ENCODE measurements at regions not wholly inside any gene's neighbourhood (a gene's known extent, or its start where the extent isn't known, plus 50 kb on each side); places are given as distances from the start of the nearest gene placed in this dataset.

- POLR2A ChIA-PET: interaction anchor here (0.6 kb wide), 1 partner anchor 974 kb away, joined by 4 read pairs; no protein-coding TSS in a partner anchor
- H3K4me3 ChIP-seq: no peak overlapping the region
- in situ Hi-C loops (cut with MboI) (no loop called here), intact Hi-C loops (cut with micrococcal nuclease) (no loop called here)
- ATAC-seq: no peak
- DNase-seq (ENCODE audit: extremely low read depth in 1 of 4, low spot score in 3 of 4): no peak
- H3K36me3 ChIP-seq (ENCODE audit: control insufficient read depth, insufficient read depth, low read length): no peaks in the 10 kb centered on the region
- no peaks in the 10 kb centered on the region for H3K79me2 ChIP-seq (ENCODE audit: control insufficient read depth, insufficient read depth, low read length)
- CTCF ChIA-PET (ENCODE audit: low intra/inter-chr PET ratio): no interaction called here
- no peak for FAIRE-seq
- no peak overlapping the region for H3K27ac ChIP-seq (ENCODE audit: extremely low read depth, low read depth, low read length)
- H3K9me1 ChIP-seq (ENCODE audit: control insufficient read depth, insufficient read depth, low read length): no peaks in the 10 kb centered on the region
- 2% methylated on average over 8 of the region's 8 CpGs for WGBS (ENCODE audit: insufficient coverage, low coverage, missing lambda C conversion rate)
- no peaks in the 10 kb centered on the region for H3K4me1 ChIP-seq (replicated peaks in 1 of 2; ENCODE audit: control insufficient read depth in 2 of 2, insufficient read depth in 2 of 2, low read length in 2 of 2)
- H2AFZ ChIP-seq (ENCODE audit: low read depth, low read length): no peak overlapping the region
- H3K9me3 ChIP-seq (replicated peaks; ENCODE audit: control insufficient read depth, insufficient read depth, low read depth, low read length): no peaks in the 10 kb centered on the region
- no TSS peak for BruUV-seq (replicated peaks)
- peaks cover 0 to 6% of the 10 kb centered on the region in 2 experiments; a peak in 1 of 5 replicates for H3K27me3 ChIP-seq (ENCODE audit: control insufficient read depth in 2 of 2, insufficient read depth in 2 of 2, low read length in 2 of 2)
- H3K9ac ChIP-seq (ENCODE audit: insufficient read depth in 1 of 2, low read depth in 2 of 2, low read length in 2 of 2): no peak overlapping the region
- no peaks in the 10 kb centered on the region; the same call in none of the 2 replicates for H4K20me1 ChIP-seq (replicated peaks; ENCODE audit: control insufficient read depth, insufficient read depth, low read length)
- no peak overlapping the region for H3K4me2 ChIP-seq (ENCODE audit: insufficient read depth, low read length)
- TF ChIP-seq GTF2F1 (IDR thresholded peaks at IDR 0.05; ENCODE audit: low read depth, low read length) (no peak), ZNF609 (CRISPR knock-in tag; IDR thresholded peaks at IDR 0.05; ENCODE audit: borderline replicate concordance) (no peak), SMARCE1 (IDR thresholded peaks at IDR 0.05) (no peak), ZNF644 (tag; IDR thresholded peaks at IDR 0.05; ENCODE audit: low read depth) (no peak), TARDBP (IDR thresholded peaks at IDR 0.05) (no peak), CBFB (CRISPR knock-in tag; IDR thresholded peaks at IDR 0.05) (no peak), MTA1 (IDR thresholded peaks at IDR 0.05; ENCODE audit: borderline replicate concordance) (no peak), FOSL1 (tag; conservative IDR thresholded peaks at IDR 0.05) (no peak), JUND (IDR thresholded peaks at IDR 0.05; ENCODE audit: borderline replicate concordance, low read depth, low read length) (no peak), JUND (tag; IDR thresholded peaks at IDR 0.05; ENCODE audit: borderline replicate concordance, low read depth, low read length) (no peak), MAZ (CRISPR knock-in tag; conservative IDR thresholded peaks at IDR 0.05 in 1 of 2, IDR thresholded peaks at IDR 0.05 in 1 of 2) (no peak), MLLT1 (IDR thresholded peaks at IDR 0.05) (no peak), ZNF175 (CRISPR knock-in tag; IDR thresholded peaks at IDR 0.05; ENCODE audit: low read depth) (no peak), ZNF165 (CRISPR knock-in tag; IDR thresholded peaks at IDR 0.05; ENCODE audit: borderline replicate concordance) (no peak)
- TF ChIP-seq, protein P1, sequence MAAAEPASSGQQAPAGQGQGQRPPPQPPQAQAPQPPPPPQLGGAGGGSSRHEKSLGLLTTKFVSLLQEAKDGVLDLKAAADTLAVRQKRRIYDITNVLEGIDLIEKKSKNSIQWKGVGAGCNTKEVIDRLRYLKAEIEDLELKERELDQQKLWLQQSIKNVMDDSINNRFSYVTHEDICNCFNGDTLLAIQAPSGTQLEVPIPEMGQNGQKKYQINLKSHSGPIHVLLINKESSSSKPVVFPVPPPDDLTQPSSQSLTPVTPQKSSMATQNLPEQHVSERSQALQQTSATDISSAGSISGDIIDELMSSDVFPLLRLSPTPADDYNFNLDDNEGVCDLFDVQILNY (CRISPR knock-in tag; IDR thresholded peaks at IDR 0.05): no peak
- TF ChIP-seq, protein P2, sequence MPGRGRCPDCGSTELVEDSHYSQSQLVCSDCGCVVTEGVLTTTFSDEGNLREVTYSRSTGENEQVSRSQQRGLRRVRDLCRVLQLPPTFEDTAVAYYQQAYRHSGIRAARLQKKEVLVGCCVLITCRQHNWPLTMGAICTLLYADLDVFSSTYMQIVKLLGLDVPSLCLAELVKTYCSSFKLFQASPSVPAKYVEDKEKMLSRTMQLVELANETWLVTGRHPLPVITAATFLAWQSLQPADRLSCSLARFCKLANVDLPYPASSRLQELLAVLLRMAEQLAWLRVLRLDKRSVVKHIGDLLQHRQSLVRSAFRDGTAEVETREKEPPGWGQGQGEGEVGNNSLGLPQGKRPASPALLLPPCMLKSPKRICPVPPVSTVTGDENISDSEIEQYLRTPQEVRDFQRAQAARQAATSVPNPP (IDR thresholded peaks at IDR 0.05; ENCODE audit: borderline replicate concordance, insufficient read depth, insufficient read length): no peak
Observed at GRCh38 chr10:44851881-44852280, 59.3 kb upstream of the TMEM72 start.

Measured in K562 (cell line).